HCEC 1CT (cell line): ENCODE measurements at regions not wholly inside any gene's neighbourhood (a gene's known extent, or its start where the extent isn't known, plus 50 kb on each side); places are given as distances from the start of the nearest gene placed in this dataset.

Experiments
- DNase-seq: peaks from one replicate; pipeline ENCODE4 v3.0.0-alpha.2; 2017

DNA sequence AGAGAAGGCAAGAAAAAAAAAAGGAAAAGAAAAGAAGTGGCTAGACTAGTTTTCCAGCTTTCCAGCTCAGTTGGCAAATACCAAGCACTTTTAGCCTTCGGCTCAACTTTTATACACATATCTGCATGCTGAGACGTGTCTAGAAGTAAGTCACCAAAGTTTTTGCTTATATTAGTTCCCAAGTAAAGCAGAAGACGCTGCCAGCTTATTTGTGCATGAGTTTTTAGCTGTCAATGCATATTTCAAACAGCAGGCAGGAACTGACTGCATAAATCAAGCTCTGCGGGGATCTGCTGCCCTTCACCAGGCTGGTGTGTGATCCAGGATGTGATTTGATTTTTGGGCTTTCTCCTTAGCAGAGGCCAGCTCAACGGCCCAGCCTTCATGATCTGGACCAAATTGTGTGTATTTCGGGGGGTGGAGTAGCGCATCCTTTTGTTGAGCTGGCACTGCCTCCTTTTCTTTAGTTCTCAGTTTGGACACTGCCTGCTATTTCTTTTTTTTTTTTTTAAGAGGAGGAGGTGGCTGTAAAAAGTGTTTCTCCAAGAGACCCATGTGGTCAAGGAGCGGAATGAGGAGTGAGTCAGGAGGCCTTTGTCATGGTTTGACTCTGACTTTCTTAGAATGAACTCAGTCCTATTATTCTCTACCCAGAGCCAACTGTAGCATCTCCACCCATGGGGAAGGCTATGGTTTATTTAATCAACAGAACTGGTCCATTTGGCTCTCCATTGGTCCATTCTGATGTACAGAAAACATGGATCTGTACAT is 162.6 kb upstream of the XYLT1 start:
- no peak for DNase-seq

DNA sequence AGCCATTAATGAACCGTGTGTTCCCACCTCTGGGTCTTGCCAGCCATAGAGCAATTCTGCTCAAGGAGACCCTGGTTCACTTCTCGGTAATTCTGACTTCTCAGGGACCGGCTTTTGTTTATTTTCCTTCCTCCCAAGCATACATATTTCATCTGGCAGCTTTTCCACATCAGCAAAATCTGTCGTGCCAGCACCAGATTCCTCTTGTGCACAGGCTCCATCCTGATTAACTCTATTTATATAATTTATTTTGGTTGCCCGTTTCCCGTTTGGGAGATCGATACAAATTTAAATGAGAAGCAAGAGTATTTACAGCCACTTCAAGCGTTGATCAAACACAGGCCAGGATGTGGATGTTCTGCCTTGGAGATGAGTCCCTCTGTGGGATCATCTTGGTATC is 161.9 kb upstream of the XYLT1 start:
- no peak for DNase-seq

DNA sequence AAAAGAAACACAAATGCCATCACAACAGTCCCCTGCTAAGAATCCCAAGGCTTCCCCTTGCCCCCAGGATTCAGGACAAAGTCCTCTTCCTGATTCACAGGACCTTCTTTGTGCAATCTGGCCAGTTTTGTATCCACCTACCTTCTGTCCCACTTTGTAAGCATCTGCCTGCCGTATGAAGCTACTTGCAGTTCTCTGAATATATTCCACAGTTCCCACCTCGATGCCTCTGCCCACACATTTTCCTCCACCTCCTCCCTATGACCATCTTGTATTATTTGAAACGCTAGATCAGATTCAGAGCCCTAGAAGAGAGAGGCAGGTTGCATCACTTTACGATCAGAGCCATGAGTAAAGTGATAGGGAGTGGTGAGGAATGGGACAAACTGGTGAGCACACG is 159.2 kb upstream of the XYLT1 start:
- DNase-seq = no peak

DNA sequence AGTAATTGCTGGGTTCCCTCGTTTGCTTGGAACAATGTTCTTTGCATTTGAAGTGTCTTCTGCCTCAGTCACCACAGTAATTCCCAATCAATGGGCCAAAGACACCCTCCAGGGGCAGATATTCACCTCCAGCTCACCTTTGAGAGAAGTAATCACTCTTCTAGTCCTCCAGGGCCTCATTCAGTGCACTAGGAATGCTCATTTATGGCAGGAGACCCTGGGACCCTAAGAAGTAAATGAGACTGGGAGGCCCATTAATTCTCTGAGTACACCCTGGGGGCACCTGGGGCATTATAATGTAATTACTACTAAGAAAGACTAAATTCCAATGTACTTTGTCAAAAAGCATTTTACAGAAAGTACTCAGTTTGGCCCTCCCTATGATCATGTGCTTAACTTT is 158.2 kb upstream of the XYLT1 start:
- DNase-seq = no peak

DNA sequence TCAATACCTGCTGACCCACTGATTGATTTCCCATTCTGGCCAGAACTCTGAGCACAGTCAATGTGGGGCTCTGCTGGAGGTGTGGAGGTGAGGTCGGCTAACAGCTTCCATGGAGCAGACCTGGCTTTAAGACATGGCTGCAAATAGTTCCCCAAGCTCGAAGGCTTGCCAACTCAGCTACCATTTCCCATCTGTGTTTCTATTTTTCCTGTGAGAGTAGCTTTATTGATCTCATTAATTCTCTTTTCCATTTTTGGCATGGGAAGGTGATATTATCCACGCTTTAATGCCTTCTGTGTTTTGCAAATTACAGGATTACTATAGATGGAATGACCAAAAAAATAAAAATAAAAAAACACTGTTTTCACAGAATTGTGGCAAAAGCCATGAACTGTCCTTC is 151.6 kb upstream of the XYLT1 start:
- DNase-seq = no peak

DNA sequence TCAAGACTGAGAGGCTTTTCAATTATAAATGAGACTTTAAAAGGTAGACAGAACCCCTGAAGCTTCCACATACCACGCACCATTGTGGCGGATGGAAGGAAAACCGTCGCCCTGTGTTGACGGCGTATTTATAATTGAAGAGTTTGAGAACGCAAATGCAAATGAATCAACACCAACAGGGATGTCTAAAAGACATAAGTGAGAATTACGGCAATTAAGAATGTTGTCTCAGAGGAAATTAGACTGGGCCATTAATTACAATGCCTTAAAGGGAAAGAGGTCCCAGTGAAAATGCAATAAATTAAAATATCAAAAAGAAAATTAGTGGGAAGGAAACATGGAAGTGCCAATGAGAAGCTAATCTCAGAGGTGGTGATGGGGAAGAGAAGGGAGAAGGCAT is 148.5 kb upstream of the XYLT1 start:
- DNase-seq = no peak

DNA sequence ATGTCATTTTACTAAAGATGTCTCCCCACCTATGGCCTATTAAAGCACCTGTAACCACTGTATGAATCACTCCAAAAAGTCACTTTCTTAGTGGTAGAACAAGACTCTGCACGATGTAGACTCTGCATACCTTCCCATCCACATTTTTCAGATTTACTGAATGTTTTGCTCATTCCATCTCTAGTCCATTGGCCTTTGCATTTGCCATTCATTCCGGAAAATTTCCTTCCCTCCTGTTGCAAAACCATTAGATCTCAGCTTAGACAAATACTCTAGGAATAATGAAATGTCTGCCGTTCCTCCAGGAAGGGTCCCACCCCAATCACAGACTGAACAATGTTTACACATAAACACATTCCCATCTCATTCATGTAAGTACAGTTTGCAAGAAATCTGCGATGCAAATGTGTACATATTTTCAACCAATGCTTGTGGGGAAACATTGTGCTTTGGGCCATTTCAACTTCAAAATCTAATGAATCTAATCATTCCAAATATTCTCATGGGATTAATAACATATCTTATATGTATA is 146.3 kb upstream of the XYLT1 start:
- no peak for DNase-seq

DNA sequence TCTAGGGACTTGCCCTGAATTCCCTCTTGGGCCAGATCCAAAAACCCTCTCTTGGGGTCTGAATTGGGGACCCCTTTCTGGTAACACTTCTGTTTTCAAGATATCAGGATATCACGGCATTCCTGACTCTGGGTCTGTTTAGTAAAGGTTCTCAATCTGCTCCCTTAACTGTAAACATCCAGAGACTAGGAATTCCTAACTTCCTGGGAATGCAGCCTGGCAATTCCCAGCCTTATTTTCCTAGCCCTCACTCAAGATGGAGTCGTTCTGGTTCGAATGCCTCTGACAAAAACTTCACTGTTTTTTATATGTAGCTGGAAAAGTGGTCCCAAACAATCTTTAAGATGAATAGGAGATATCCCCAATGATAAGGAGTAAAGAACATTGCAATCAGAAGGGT is 141.6 kb upstream of the XYLT1 start:
- DNase-seq = no peak

DNA sequence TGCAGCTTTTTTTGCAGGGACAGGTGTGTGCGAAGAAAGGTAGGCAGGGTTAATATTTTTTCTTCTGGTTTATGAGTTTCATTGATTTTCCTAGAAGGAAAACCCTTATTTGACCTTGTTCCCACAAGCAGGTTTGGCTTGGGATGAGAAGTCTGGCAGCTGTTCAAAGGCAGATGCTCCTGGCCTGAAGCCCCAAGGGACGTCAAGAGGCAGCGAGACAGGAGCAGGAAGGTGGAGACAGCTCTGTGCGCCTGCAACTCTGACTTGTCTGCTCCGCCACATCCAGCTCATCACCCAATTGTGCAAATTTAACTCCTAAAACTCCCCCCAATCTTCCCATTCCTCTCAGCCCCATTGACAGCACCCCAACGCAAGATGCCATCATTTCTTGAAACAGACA is 136.8 kb upstream of the XYLT1 start:
- no peak for DNase-seq

DNA sequence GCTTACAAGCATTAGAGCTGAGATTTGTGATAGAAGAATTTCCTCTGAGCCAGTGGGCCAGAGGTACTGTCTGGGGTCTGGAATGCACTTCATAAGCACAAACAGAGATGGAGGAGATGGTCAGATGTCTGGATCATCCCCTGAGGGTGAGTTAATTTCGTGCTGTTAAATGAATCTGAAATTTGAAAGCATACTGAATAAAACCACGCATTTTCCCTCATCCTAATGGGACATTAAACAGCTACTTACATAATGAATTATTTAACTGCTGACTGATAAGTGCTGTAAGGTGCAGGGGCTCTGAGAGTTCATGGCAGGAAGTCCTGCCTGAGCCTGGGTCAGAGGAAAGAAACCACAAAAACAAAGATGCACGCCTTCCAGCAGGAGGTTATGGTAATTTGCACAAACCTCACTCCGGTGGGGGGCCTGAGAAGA is 136.3 kb upstream of the XYLT1 start:
- DNase-seq = no peak

DNA sequence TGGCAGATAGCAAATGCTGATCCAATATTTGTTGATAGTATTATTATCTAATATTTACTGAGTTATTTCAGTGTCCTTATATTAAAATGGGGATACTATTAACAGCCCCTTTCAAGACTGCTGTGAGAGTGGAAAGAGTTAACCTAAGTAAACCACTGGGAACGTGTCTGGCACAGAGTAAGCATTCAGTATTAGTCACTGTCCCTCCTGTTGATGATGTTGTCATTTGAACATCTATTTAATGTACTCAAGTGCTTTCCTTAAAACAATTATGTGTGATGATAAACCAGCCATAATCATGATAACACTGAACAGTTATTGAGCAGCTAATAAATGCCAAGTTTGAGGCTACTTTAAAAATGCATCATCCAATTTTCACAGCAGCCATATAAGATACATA is 135.7 kb upstream of the XYLT1 start:
- DNase-seq = no peak

DNA sequence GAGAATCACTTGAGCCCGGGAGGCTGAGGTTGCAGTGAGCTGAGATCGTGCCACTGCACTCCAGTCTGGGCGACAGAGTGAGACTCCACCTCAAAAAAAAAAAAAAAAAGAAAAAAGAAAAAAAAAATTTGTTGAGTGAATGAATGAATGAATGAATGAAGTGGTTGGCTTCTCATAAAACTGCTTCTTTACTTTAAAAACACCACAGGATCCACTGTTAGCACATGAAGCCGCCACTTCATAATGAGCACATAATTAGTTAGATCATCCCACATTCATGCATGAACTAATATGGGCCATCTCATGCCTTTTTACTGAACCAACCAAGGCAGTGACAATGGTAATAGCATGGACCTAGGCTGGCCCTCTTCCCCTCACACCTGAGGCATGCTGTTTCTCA is 135.0 kb upstream of the XYLT1 start:
- DNase-seq = no peak

DNA sequence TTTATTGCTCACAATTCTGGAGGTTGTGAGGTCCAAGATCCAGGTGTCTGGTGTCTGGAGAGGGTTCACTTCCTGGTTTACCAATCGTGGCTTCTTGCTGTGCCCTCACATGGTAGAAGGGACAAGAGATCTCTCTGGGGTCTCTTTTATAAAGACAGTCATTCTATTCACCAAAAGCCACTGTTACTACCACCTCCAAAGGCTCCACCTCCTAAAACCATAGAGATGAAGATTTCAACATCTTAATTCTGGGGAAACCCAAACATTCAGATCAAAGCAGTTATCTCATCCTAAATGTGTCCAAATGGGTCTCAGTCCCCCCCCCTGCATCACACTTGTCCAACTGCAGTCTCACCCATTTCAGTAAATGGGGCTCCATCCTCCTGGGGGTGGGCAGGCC is 132.9 kb upstream of the XYLT1 start:
- DNase-seq = no peak

DNA sequence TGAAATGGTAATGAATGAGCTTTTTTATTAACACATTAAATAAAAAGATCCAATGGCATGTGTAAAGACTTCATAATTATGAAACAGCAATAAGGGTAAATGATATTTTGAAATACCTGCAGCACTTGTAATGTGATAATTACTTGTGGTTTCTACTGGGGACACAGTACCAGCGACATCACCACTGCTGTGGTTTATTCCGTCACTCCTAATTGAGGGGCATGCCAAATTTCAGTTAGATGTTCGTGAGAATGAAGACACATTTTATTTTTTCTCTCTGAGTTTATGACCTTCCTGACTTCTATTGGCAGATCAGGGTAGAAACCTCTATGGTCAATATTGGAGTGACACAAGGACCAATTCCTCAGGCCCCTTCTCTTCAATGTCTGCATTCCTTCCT is 131.9 kb upstream of the XYLT1 start:
- DNase-seq = no peak

DNA sequence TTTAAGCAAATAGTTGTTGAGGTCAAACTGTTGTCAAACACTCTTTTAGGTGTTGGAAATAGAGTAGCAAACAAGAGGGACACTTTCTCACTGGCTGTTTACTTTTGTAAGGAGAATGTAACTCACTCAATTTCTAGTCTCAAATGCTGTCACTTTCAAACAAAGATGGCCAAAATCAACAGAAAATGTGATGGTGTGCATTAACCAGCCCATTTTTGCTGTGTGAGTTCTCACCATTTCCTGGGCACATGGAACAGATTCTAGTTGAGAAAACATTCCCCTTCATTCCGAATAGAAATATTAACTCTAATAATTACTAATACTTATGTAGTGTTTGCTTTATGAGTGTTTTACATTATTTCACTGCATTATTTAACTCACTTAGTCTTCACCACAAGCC is 128.2 kb upstream of the XYLT1 start:
- no peak for DNase-seq

DNA sequence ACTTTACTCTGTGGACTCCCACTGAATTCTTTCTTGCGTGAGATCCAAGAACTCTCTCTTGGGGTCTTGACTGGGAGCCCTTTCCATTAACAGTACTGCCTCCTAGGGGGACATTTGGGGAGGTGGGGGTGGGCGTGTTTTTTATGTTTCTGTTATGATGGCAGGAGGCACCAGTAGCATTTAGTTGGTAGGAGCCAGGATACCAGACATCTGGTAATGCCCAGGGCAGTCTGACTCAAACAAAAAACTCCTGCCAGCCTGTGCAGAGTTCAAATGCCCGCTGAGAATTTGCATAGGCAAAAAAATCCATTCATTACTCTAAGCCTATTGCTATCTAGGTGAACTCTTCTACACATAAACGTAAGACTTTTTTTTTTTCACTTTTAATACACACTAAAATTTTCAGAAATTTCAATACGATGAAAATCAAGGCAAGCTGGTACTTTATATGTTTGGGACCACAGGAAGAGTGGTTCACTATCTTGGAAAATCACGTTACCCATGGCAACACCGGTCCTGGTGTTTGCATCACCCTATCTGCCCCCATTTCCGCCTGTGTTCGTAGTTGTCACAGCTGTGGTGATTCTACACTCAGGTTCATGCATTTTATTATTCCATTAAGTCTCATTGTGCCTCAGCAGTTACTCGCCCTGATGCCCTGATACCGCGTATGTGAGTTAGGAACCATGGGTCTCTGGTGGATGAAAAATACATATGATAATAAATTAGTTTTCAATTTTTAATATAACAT is 121.1 kb upstream of the XYLT1 start:
- DNase-seq = no peak

DNA sequence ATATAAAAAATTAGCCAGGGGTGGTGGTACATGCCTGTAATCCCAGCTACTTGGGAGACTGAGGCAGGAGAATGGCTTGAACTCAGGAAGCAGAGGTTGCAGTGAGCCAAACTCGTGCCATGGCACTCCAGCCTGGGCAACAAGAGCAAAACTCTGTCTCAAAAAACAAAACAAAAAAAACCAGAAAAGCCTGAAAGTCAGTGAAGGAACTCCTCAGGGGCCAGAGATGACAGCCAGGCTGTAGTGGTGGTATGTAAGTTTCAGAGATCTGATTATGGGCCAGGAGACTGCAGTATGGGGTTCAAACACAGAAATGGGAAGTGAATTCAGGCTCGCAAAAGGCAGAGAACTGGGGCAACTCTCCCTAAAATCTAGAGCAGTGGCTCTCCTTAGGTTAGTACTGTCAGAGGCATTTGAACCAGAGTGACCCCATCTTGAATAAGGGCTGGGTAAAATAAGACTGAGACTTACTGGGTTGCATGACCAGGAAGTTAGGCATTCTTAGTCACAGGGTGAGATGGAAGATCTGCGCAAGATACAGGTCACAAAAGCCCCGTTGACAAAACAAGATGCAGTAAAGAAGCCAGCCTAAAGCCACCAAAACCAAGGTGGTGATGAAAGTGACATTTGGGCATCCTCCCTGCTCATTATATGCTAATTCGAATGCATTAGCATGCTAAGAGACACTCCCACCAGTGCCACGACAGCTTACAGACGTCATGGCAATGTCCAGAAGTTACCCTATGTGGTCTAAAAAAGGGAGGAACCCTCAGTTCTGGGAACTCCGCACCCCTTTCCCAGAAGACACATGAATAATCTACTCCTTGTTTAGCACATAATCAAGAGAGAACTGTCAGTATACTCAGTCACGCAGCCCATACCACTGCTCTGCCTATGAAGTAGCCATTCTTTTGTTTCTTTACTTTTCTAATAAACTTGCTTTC is 120.2 kb upstream of the XYLT1 start:
- DNase-seq = no peak

DNA sequence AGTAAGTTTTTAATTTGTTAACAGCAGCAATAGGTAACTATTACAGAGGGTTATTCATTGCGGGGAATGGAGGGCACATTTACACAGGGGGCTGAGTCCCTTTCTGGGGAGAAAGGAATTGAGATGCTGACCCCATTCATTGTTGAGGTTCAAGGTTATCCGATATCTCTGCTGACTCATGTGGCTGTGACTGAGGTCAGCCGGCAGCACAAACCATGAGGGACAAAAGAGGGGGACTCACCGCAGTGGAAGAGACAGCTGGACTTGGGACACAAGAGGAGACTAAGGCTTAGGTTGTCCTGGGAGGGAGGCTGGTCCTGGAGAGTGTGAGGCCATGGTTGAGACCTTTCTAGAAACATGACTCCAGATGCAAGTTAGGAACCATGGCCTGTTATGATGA is 119.1 kb upstream of the XYLT1 start:
- no peak for DNase-seq

DNA sequence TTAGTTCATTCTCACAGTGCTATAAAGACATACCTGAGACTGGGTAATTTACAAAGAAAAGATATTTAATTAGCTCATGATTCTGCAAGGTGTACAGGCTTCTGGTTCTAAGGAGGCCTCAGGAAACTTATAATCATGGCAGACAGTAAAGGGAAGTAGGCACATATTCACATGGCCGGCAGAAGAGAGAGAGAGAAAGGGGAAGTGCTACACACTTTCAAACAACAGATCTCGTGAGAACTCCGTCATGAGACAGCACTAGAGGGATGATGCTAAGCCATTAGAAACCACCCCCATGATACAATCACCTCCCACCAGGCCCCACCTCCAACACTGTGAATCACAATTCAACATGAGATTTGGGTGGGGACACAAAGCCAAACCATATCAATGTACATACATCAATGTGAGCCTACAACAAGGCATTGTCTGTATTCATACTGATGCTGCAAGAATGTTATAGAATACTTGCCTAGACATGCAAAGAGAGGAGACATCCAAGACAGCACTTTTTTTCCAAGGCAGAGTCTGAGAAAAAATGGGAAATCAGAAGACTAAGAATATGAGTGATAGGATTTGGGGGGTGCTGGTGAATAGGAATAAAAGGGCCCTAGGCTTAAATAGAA is 114.8 kb upstream of the XYLT1 start:
- DNase-seq = no peak

DNA sequence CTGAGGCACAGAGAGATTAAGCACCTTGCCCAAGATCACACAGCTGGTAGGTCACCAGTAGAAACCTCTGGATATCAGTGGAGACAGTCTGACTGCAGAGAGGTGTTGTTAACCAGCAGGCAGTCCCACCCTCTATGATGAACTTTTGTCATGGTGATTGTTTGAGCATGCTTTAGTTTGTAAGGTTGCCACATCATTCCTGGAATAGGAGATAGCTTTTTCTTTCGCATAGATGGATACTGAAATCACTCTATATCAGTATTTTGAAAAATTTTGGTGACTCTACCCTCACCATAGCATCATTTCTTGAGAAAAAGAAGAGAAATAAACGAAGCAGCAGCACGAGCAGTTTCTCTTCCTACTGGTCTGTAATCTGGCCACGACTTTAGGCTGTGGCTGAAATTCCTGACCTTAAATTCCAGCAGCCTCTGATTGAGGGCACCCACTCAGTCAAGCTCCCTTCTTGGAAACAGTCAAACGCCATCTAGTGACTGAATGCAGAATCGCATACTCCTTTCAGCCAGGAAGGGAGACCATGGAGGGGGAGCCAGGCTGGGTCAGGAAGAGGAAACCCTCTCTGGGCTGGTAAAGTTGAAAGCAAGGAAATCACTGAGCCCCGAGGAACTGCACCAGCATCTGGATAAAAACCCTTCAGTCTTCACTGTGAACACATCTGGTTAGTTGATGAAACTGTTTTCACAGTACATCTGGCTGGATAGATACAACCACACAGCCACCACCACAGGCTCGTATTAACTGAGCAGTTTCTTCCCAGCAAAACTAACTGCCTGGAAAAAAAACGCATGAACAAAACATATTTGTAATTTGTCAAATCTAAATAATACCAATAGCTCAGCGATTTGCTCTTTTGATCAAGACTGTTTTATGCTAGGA is 108.5 kb upstream of the XYLT1 start:
- peak; percentile 50 for DNase-seq

DNA sequence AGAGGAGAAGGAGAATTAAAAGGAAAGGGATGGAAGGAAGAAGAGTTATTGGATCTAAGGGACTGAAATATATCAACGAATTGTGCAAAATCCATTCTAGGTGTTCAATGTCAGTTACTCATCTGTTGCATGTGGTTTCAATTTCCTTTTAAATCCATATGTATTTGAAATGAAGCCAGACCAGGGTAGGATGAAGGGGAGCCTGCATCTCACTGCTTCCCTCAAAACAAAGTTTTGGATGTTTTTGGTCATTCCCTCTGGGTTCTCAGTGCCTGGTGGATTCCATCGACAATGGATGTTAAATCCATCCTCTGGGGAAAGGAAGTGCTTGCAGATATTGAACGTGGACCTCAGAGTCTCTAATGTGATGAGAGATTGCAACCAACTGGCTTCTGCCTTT is 103.5 kb upstream of the XYLT1 start:
- no peak for DNase-seq

DNA sequence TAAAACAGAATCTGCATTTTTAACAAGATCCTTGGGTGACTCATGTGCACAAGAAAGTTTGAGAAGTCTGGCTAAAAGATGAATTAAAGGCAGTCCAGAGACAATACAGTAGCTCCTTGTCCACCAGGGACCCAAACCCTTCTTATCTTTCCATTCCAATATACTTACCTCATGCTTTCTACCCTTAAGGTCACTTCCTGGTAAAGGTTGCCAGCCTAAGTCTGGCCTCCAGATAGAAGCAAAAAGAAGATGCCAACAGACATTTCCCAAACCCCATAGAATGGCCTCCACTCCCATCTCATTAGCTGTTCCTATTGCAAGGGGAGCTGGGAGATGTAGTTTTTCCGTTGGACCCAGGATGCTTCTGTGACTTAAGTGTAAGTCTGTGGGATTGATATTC is 101.4 kb upstream of the XYLT1 start:
- no peak for DNase-seq
